ENCODE measurements at regions not wholly inside any gene's neighbourhood (a gene's known extent, or its start where the extent isn't known, plus 50 kb on each side); places are given as distances from the start of the nearest gene placed in this dataset.

GRCh38 chrX:5575407-5575806 is 653.3 kb downstream of the NLGN4X start:
- intact Hi-C loops (cut with DNase I; ENCODE audit: low total_unique reads): no loop called here
- no peak overlapping the region for H3K27ac ChIP-seq
- H3K27me3 ChIP-seq: no peaks in the 10 kb centered on the region
- DNase-seq: no peak
- H3K9me3 ChIP-seq: no peaks in the 10 kb centered on the region
- no peaks in the 10 kb centered on the region for H3K36me3 ChIP-seq
- no peaks in the 10 kb centered on the region for H3K4me1 ChIP-seq
- TF ChIP-seq, protein P1, sequence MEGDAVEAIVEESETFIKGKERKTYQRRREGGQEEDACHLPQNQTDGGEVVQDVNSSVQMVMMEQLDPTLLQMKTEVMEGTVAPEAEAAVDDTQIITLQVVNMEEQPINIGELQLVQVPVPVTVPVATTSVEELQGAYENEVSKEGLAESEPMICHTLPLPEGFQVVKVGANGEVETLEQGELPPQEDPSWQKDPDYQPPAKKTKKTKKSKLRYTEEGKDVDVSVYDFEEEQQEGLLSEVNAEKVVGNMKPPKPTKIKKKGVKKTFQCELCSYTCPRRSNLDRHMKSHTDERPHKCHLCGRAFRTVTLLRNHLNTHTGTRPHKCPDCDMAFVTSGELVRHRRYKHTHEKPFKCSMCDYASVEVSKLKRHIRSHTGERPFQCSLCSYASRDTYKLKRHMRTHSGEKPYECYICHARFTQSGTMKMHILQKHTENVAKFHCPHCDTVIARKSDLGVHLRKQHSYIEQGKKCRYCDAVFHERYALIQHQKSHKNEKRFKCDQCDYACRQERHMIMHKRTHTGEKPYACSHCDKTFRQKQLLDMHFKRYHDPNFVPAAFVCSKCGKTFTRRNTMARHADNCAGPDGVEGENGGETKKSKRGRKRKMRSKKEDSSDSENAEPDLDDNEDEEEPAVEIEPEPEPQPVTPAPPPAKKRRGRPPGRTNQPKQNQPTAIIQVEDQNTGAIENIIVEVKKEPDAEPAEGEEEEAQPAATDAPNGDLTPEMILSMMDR (IDR thresholded peaks at IDR 0.05): no peak
- no peak overlapping the region for H3K4me3 ChIP-seq

DNA sequence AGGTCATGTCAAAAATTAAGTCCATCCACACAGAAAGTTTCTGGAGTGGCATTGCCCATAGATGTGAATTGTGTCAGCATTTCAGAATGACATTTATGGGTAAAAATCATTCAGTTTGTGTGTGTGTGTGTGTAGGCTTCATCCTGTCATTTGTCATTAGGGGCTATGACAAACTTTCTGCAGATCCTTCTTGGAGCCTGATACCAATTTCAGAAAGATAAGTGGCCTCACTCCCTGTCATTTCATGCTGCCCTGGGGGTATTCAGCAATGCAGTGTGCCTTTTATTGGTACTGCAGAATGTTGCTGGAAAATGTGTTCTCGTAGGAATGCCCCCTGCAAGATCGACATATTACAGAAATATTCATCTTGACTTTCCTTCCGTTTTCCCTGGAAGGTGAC is 659.7 kb downstream of the NLGN4X start:
- TF ChIP-seq, protein P1 (IDR thresholded peaks at IDR 0.05): no peak

DNA sequence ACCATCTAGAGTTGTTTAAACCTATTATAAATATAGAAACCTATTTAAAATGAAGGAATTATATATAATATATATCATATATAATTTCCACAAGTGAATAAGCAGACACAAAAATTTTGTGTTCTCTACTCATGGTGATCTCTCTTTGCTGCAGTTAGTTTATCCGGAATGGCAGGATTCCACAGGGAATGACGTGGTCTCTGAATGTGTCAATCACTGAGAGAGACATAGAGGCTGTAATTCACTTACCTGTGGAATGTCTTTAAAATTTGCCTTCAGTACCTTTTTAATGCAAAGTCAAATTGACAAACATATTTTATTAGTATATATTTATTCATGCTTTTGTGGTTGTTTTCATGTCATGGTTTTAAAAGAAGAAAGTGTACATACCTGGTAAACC is 669.3 kb downstream of the NLGN4X start:
- no peak overlapping the region for H3K4me3 ChIP-seq
- no peaks in the 10 kb centered on the region for H3K27me3 ChIP-seq
- intact Hi-C loops (cut with DNase I; ENCODE audit: low total_unique reads): no loop called here
- no peak for DNase-seq
- no peaks in the 10 kb centered on the region for H3K36me3 ChIP-seq
- H3K4me1 ChIP-seq: no peaks in the 10 kb centered on the region
- H3K9me3 ChIP-seq: peaks cover 0 to 7% (median 0%) of the 10 kb centered on the region in 3 donors
- H3K27ac ChIP-seq: no peak overlapping the region
- TF ChIP-seq, protein P1 (IDR thresholded peaks at IDR 0.05): no peak

More for the DNA sequence above, 659.7 kb downstream of the NLGN4X start:
- H3K4me1 ChIP-seq: no peaks in the 10 kb centered on the region
- H3K36me3 ChIP-seq: no peaks in the 10 kb centered on the region
- no peak overlapping the region for H3K4me3 ChIP-seq
- no peak overlapping the region for H3K27ac ChIP-seq
- intact Hi-C loops (cut with DNase I; ENCODE audit: low total_unique reads): no loop called here
- H3K9me3 ChIP-seq: no peaks in the 10 kb centered on the region
- no peaks in the 10 kb centered on the region for H3K27me3 ChIP-seq
- no peak for DNase-seq

DNA sequence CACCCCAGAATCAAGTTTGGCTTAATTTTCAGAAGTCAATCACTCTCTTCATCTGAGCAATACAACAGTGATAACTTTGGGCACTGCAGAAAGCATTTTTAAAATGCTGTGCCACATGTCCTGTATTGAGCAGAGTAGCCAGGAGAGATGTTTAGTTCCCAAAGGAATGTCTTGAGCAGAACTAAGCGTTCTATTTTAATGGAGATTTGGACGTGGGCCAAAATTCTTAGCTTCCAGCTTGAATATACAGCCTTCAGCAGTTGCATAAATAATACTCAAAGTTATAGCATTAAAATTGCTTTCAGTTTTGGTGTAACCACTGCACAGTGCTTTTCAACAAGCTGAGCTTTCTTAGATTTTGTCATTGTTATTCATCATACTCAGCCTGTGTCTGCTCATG is 679.2 kb downstream of the NLGN4X start:
- TF ChIP-seq, protein P1 (IDR thresholded peaks at IDR 0.05): no peak
- no peaks in the 10 kb centered on the region for H3K27me3 ChIP-seq
- no peak overlapping the region for H3K27ac ChIP-seq
- intact Hi-C loops (cut with DNase I; ENCODE audit: low total_unique reads): no loop called here
- no peak overlapping the region for H3K4me3 ChIP-seq
- H3K4me1 ChIP-seq: no peaks in the 10 kb centered on the region
- no peaks in the 10 kb centered on the region for H3K36me3 ChIP-seq
- H3K9me3 ChIP-seq: no peaks in the 10 kb centered on the region
- no peak for DNase-seq

GRCh38 chrX:5537098-5537497 is 691.6 kb downstream of the NLGN4X start:
- DNase-seq: no peak
- no peaks in the 10 kb centered on the region for H3K9me3 ChIP-seq
- H3K27me3 ChIP-seq: no peaks in the 10 kb centered on the region
- intact Hi-C loops (cut with DNase I; ENCODE audit: low total_unique reads): no loop called here
- H3K27ac ChIP-seq: no peak overlapping the region
- H3K4me3 ChIP-seq: no peak overlapping the region
- H3K4me1 ChIP-seq: no peaks in the 10 kb centered on the region
- TF ChIP-seq, protein P1 (IDR thresholded peaks at IDR 0.05): no peak
- H3K36me3 ChIP-seq: no peaks in the 10 kb centered on the region

DNA sequence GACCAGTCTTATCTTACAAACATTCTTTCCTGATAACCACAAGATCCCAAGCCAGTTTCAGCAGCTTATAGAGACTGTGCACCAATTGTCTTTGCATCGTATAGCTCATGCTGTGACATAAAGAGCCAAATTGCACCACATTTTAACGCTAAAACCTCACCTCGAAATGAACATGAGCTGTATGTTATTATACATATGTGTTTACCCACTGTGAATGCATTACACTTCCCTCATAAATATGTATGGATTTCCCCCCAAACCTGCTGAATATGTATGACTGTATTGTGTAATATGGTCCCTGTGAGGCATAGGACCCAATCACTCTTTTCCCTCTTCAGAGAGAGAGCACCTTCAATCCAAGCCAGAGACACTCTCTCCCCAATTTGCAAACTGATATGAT is 692.4 kb downstream of the NLGN4X start:
- H3K27me3 ChIP-seq: no peaks in the 10 kb centered on the region
- DNase-seq: no peak
- H3K9me3 ChIP-seq: no peaks in the 10 kb centered on the region
- no peak overlapping the region for H3K27ac ChIP-seq
- TF ChIP-seq, protein P1 (IDR thresholded peaks at IDR 0.05): no peak
- no peaks in the 10 kb centered on the region for H3K4me1 ChIP-seq
- no peaks in the 10 kb centered on the region for H3K36me3 ChIP-seq
- intact Hi-C loops (cut with DNase I; ENCODE audit: low total_unique reads): no loop called here
- no peak overlapping the region for H3K4me3 ChIP-seq

Measured in tibial artery (tissue), 4 donors.